Mononuclear cell (primary cell): ENCODE measurements at regions not wholly inside any gene's neighbourhood (a gene's known extent, or its start where the extent isn't known, plus 50 kb on each side); places are given as distances from the start of the nearest gene placed in this dataset.

Source experiments
- H3K27me3 ChIP-seq: 2 replicates; pipeline ENCODE4 v1.6.0; 2011; ENCODE audit warnings: low read length, control low read depth; ENCODE audit not compliant: insufficient read depth
- H3K4me1 ChIP-seq: 2 replicates; pipeline ENCODE4 v1.5.1; 2011; ENCODE audit warnings: mild to moderate bottlenecking, low read length, control low read depth; ENCODE audit not compliant: insufficient read depth
- H3K4me3 ChIP-seq: 2 replicates; pipeline ENCODE4 v1.5.1; 2011; ENCODE audit warnings: mild to moderate bottlenecking, low read length, moderate library complexity
- H3K9me3 ChIP-seq: 2 replicates; pipeline ENCODE4 v1.5.1; 2011; ENCODE audit warnings: low read depth, mild to moderate bottlenecking, control low read depth, low read length

GRCh38 chr6:164142322-164142721 lies 727.8 kb downstream of the QKI start:
- Histone ChIP-seq H3K4me3 (no peak overlapping the region), H3K4me1 (no peaks in the 10 kb centered on the region), H3K9me3 (no peaks in the 10 kb centered on the region), H3K27me3 (no peaks in the 10 kb centered on the region)

- no peaks in the 10 kb centered on the region for H3K27me3 ChIP-seq
- H3K4me3 ChIP-seq = no peak overlapping the region
- no peaks in the 10 kb centered on the region for H3K4me1 ChIP-seq
- H3K9me3 ChIP-seq = no peaks in the 10 kb centered on the region
Measured at GRCh38 chr6:164135511-164136132, 721.1 kb downstream of the QKI start.

- Histone ChIP-seq H3K9me3 (no peaks in the 10 kb centered on the region), H3K4me1 (no peaks in the 10 kb centered on the region), H3K4me3 (no peak overlapping the region), H3K27me3 (no peaks in the 10 kb centered on the region)
Measured at GRCh38 chr6:164133095-164133494, 718.6 kb downstream of the QKI start.

GRCh38 chr6:164130585-164130984 lies 716.1 kb downstream of the QKI start:
- Histone ChIP-seq H3K9me3 (no peaks in the 10 kb centered on the region), H3K27me3 (no peaks in the 10 kb centered on the region), H3K4me1 (no peaks in the 10 kb centered on the region), H3K4me3 (no peak overlapping the region)

GRCh38 chr6:164130151-164130550 lies 715.6 kb downstream of the QKI start:
- H3K4me3 ChIP-seq = no peak overlapping the region
- H3K27me3 ChIP-seq = no peaks in the 10 kb centered on the region
- no peaks in the 10 kb centered on the region for H3K9me3 ChIP-seq
- H3K4me1 ChIP-seq = no peaks in the 10 kb centered on the region

- Histone ChIP-seq H3K9me3 (no peaks in the 10 kb centered on the region), H3K4me3 (no peak overlapping the region), H3K4me1 (no peaks in the 10 kb centered on the region), H3K27me3 (no peaks in the 10 kb centered on the region)
Measured at GRCh38 chr6:164129218-164129617, 714.7 kb downstream of the QKI start.

GRCh38 chr6:164128101-164128500 lies 713.6 kb downstream of the QKI start:
- H3K9me3 ChIP-seq = no peaks in the 10 kb centered on the region
- no peaks in the 10 kb centered on the region for H3K4me1 ChIP-seq
- no peak overlapping the region for H3K4me3 ChIP-seq
- no peaks in the 10 kb centered on the region for H3K27me3 ChIP-seq

- Histone ChIP-seq H3K9me3 (no peaks in the 10 kb centered on the region), H3K4me3 (no peak overlapping the region), H3K4me1 (no peaks in the 10 kb centered on the region), H3K27me3 (no peaks in the 10 kb centered on the region)
Measured at GRCh38 chr6:164124986-164125385, 710.5 kb downstream of the QKI start.

GRCh38 chr6:164124473-164124872 lies 710.0 kb downstream of the QKI start:
- Histone ChIP-seq H3K4me3 (no peak overlapping the region), H3K27me3 (no peaks in the 10 kb centered on the region), H3K4me1 (no peaks in the 10 kb centered on the region), H3K9me3 (no peaks in the 10 kb centered on the region)

GRCh38 chr6:164122109-164122508 lies 707.6 kb downstream of the QKI start:
- no peaks in the 10 kb centered on the region for H3K9me3 ChIP-seq
- H3K4me3 ChIP-seq = no peak overlapping the region
- no peaks in the 10 kb centered on the region for H3K27me3 ChIP-seq

GRCh38 chr6:164121527-164121926 lies 707.0 kb downstream of the QKI start:
- Histone ChIP-seq H3K9me3 (no peaks in the 10 kb centered on the region), H3K4me3 (no peak overlapping the region), H3K27me3 (no peaks in the 10 kb centered on the region), H3K4me1 (no peaks in the 10 kb centered on the region)

More at GRCh38 chr6:164122109-164122508, 707.6 kb downstream of the QKI start:
- no peaks in the 10 kb centered on the region for H3K4me1 ChIP-seq

- no peaks in the 10 kb centered on the region for H3K27me3 ChIP-seq
- no peaks in the 10 kb centered on the region for H3K9me3 ChIP-seq
- H3K4me3 ChIP-seq = no peak overlapping the region
- peaks cover under 1% of the 10 kb centered on the region for H3K4me1 ChIP-seq
Measured at GRCh38 chr6:164114651-164115050, 700.1 kb downstream of the QKI start.

GRCh38 chr6:164114051-164114450 lies 699.5 kb downstream of the QKI start:
- Histone ChIP-seq H3K9me3 (no peaks in the 10 kb centered on the region), H3K4me1 (peaks cover 7% of the 10 kb centered on the region), H3K27me3 (no peaks in the 10 kb centered on the region), H3K4me3 (no peak overlapping the region)

GRCh38 chr6:164113637-164114036 lies 699.1 kb downstream of the QKI start:
- no peaks in the 10 kb centered on the region for H3K9me3 ChIP-seq
- peaks cover 9% of the 10 kb centered on the region for H3K4me1 ChIP-seq
- H3K27me3 ChIP-seq = no peaks in the 10 kb centered on the region
- H3K4me3 ChIP-seq = no peak overlapping the region

- peaks cover 12% of the 10 kb centered on the region for H3K4me1 ChIP-seq
- H3K4me3 ChIP-seq = no peak overlapping the region
- H3K27me3 ChIP-seq = no peaks in the 10 kb centered on the region
- H3K9me3 ChIP-seq = no peaks in the 10 kb centered on the region
Measured at GRCh38 chr6:164109770-164110140, 695.2 kb downstream of the QKI start.

- H3K9me3 ChIP-seq = no peaks in the 10 kb centered on the region
- H3K4me3 ChIP-seq = no peak overlapping the region
Measured at GRCh38 chr6:164108869-164109769, 694.6 kb downstream of the QKI start.

More at GRCh38 chr6:164108869-164109769, 694.6 kb downstream of the QKI start:
- Histone ChIP-seq H3K27me3 (no peaks in the 10 kb centered on the region), H3K4me1 (peaks cover 12% of the 10 kb centered on the region)
